A673 (cell line): ENCODE measurements at regions not wholly inside any gene's neighbourhood (a gene's known extent, or its start where the extent isn't known, plus 50 kb on each side); places are given as distances from the start of the nearest gene placed in this dataset.
"Not testable (repeated sequence)": the region's sequence is repeated elsewhere in the genome, so short reads cannot be mapped to it uniquely, and the experiment has no call there.

ENCODE experiments used
- CTCF ChIP-seq: fragments of 300-800, 200-600 bp; sonication (generic); conservative IDR thresholded peaks from 2 replicates; pipeline ENCODE4 v1.5.1; 2017; ENCODE audit warnings: low read depth, mild to moderate bottlenecking, antibody characterized with exemption, low read length, moderate library complexity, mixed read lengths
- EZH2 ChIP-seq: fragments of 200-600 bp; sonication (generic); IDR thresholded peaks from 2 replicates; pipeline ENCODE4 v1.6.1; 2017; ENCODE audit warnings: borderline replicate concordance, low read depth, mild to moderate bottlenecking, mixed read lengths, antibody characterized with exemption, low read length; ENCODE audit not compliant: poor library complexity, severe bottlenecking

GRCh38 chr7:138397071-138397433 lies 63.0 kb upstream of the TRIM24 start:
- TF ChIP-seq CTCF, EZH2: not testable (repeated sequence)
